HG03432 (cell line): ENCODE measurements at regions not wholly inside any gene's neighbourhood (a gene's known extent, or its start where the extent isn't known, plus 50 kb on each side); places are given as distances from the start of the nearest gene placed in this dataset.

Experiments used
- ATAC-seq: cut with Tn5 transposase; IDR thresholded peaks from one replicate; pipeline ENCODE4 v1.9.1; 2021; ENCODE audit warnings: mild to moderate bottlenecking, moderate library complexity; ENCODE audit not compliant: unreplicated experiment

GRCh38 chr11:115848080-115848479 lies 343.9 kb upstream of the CADM1 start:
- ATAC-seq: no peak

GRCh38 chr11:115845872-115846271 lies 341.7 kb upstream of the CADM1 start:
- no peak for ATAC-seq

GRCh38 chr11:115843685-115844084 lies 339.5 kb upstream of the CADM1 start:
- ATAC-seq: no peak

GRCh38 chr11:115843111-115843510 lies 338.9 kb upstream of the CADM1 start:
- ATAC-seq: no peak

- no peak for ATAC-seq
These were observed 315.8 kb upstream of the CADM1 start for GRCh38 chr11:115820026-115820425.

- no peak for ATAC-seq
These were observed 314.8 kb upstream of the CADM1 start for GRCh38 chr11:115819014-115819413.

- ATAC-seq: no peak
These were observed 313.7 kb upstream of the CADM1 start for GRCh38 chr11:115817844-115818468.

- no peak for ATAC-seq
These were observed 304.2 kb upstream of the CADM1 start for GRCh38 chr11:115808351-115808940.

- ATAC-seq: no peak
These were observed 301.8 kb upstream of the CADM1 start for GRCh38 chr11:115806056-115806455.

GRCh38 chr11:115803073-115803740 lies 299.0 kb upstream of the CADM1 start:
- ATAC-seq: no peak

- no peak for ATAC-seq
These were observed 298.4 kb upstream of the CADM1 start for GRCh38 chr11:115802641-115803040.

- ATAC-seq: no peak
These were observed 288.7 kb upstream of the CADM1 start for GRCh38 chr11:115792903-115793302.

- no peak for ATAC-seq
These were observed 283.1 kb upstream of the CADM1 start for GRCh38 chr11:115787302-115787701.

- no peak for ATAC-seq
These were observed 280.7 kb upstream of the CADM1 start for GRCh38 chr11:115784796-115785521.

GRCh38 chr11:115780646-115781362 lies 276.6 kb upstream of the CADM1 start:
- no peak for ATAC-seq

GRCh38 chr11:115778928-115779650 lies 274.9 kb upstream of the CADM1 start:
- no peak for ATAC-seq

GRCh38 chr11:115776916-115777315 lies 272.7 kb upstream of the CADM1 start:
- no peak for ATAC-seq

- ATAC-seq: no peak
These were observed 271.6 kb upstream of the CADM1 start for GRCh38 chr11:115775846-115776245.

GRCh38 chr11:115774756-115775155 lies 270.5 kb upstream of the CADM1 start:
- no peak for ATAC-seq

GRCh38 chr11:115769891-115770290 lies 265.7 kb upstream of the CADM1 start:
- no peak for ATAC-seq
